ENCODE measurements at regions not wholly inside any gene's neighbourhood (a gene's known extent, or its start where the extent isn't known, plus 50 kb on each side); places are given as distances from the start of the nearest gene placed in this dataset.

GRCh38 chr10:7027237-7027912 is 383.5 kb downstream of the SFMBT2 start (continued):
- TF ChIP-seq ZNF76 (tag by site-specific recombination; IDR thresholded peaks at IDR 0.05; ENCODE audit: borderline replicate concordance, low read depth) (no peak), ZNF843 (tag by site-specific recombination; IDR thresholded peaks at IDR 0.05) (no peak), MZF1 (tag by site-specific recombination; IDR thresholded peaks at IDR 0.05; ENCODE audit: borderline replicate concordance) (no peak), TRIM28 (IDR thresholded peaks at IDR 0.05; ENCODE audit: borderline replicate concordance, low read length) (no peak), KLF9 (tag by site-specific recombination; IDR thresholded peaks at IDR 0.05; ENCODE audit: low read depth) (no peak)

- CTCF ChIA-PET, result interaction anchor here (0.6 to 0.8 kb wide), 2 partner anchors 12 to 20 kb away, joined by 3 read pairs; no protein-coding TSS in a partner anchor
- POLR2A ChIA-PET, result no interaction called here
- no peak for TF ChIP-seq YY1 (tag by site-specific recombination; IDR thresholded peaks at IDR 0.05)
- TF ChIP-seq ZNF114 (tag by site-specific recombination; IDR thresholded peaks at IDR 0.05), result no peak
- no peak for TF ChIP-seq PRDM6 (tag by site-specific recombination; IDR thresholded peaks at IDR 0.05)
- TF ChIP-seq KLF9 (tag by site-specific recombination; IDR thresholded peaks at IDR 0.05; ENCODE audit: low read depth), result no peak
- TF ChIP-seq ZNF501 (tag by site-specific recombination; IDR thresholded peaks at IDR 0.05), result no peak
- TF ChIP-seq KLF17 (tag by site-specific recombination; IDR thresholded peaks at IDR 0.05), result no peak
- no peak for TF ChIP-seq ZNF561 (tag by site-specific recombination; IDR thresholded peaks at IDR 0.05; ENCODE audit: borderline replicate concordance)
- no peak for TF ChIP-seq ZNF544 (tag by site-specific recombination; IDR thresholded peaks at IDR 0.05)
- no peak for TF ChIP-seq ZBTB7A (tag by site-specific recombination; IDR thresholded peaks at IDR 0.05; ENCODE audit: low read depth)
- no peak for TF ChIP-seq ZNF449 (tag by site-specific recombination; IDR thresholded peaks at IDR 0.05)
- no peak for TF ChIP-seq AEBP2 (tag by site-specific recombination; IDR thresholded peaks at IDR 0.05; ENCODE audit: borderline replicate concordance)
- no peaks in the 10 kb centered on the region for H3K36me3 ChIP-seq (ENCODE audit: control insufficient read depth in 2 of 2, insufficient read depth in 1 of 2, low read length in 2 of 2)
- H3K4me3 ChIP-seq (ENCODE audit: low read depth, low read length), result no peak overlapping the region
- H3K27ac ChIP-seq (ENCODE audit: extremely low read depth, low read depth, low read length), result no peak overlapping the region
- no peaks in the 10 kb centered on the region for H3K9me3 ChIP-seq (ENCODE audit: control insufficient read depth, insufficient read depth, low read depth, low read length)
- no peaks in the 10 kb centered on the region for H3K4me1 ChIP-seq (ENCODE audit: control insufficient read depth, insufficient read depth, low read length)
Observed at GRCh38 chr10:7026818-7027217, 384.0 kb downstream of the SFMBT2 start.

GRCh38 chr10:7025296-7025695 is 385.5 kb downstream of the SFMBT2 start:
- ChIA-PET CTCF (no interaction called here), POLR2A (no interaction called here)
- Histone ChIP-seq H3K36me3 (ENCODE audit: control insufficient read depth in 2 of 2, insufficient read depth in 1 of 2, low read length in 2 of 2) (no peaks in the 10 kb centered on the region), H3K4me3 (ENCODE audit: low read depth, low read length) (no peak overlapping the region), H3K9me3 (ENCODE audit: control insufficient read depth, insufficient read depth, low read depth, low read length) (no peaks in the 10 kb centered on the region), H3K4me1 (ENCODE audit: control insufficient read depth, insufficient read depth, low read length) (no peaks in the 10 kb centered on the region), H3K27ac (ENCODE audit: extremely low read depth, low read depth, low read length) (no peak overlapping the region)
- TF ChIP-seq AEBP2 (tag by site-specific recombination; IDR thresholded peaks at IDR 0.05; ENCODE audit: borderline replicate concordance), result no peak
- no peak for TF ChIP-seq PRDM2 (tag by site-specific recombination; IDR thresholded peaks at IDR 0.05; ENCODE audit: borderline replicate concordance)
- no peak for TF ChIP-seq YY2 (tag by site-specific recombination; IDR thresholded peaks at IDR 0.05)

All from HEK293 (cell line).